Stimulated activated CD8-positive, alpha-beta memory T cell treated with anti-CD3 and anti-CD28 coated beads, Interleukin-15, amount 100 ng/mL, for 4 hours (primary cell): ENCODE measurements at regions not wholly inside any gene's neighbourhood (a gene's known extent, or its start where the extent isn't known, plus 50 kb on each side); places are given as distances from the start of the nearest gene placed in this dataset.
"Not testable (repeated sequence)": the region's sequence is repeated elsewhere in the genome, so short reads cannot be mapped to it uniquely, and the experiment has no call there.

Experiments
- DNase-seq, 2 donors: peaks; one replicate each; pipeline ENCODE4 v3.0.0-alpha.2; 2020; ENCODE audit warnings: low read depth in 2 of 2

- no peak for DNase-seq
Observed at GRCh38 chr22:19661156-19661555, 53.1 kb upstream of the SEPTIN5 start.

- not testable (repeated sequence) for DNase-seq
Observed at GRCh38 chr22:19662049-19662684, 52.1 kb upstream of the SEPTIN5 start.

GRCh38 chr22:19663286-19663815 is 51.0 kb upstream of the SEPTIN5 start:
- DNase-seq, result no peak

GRCh38 chr22:19663821-19664355 is 50.4 kb upstream of the SEPTIN5 start:
- DNase-seq, result no peak

DNA sequence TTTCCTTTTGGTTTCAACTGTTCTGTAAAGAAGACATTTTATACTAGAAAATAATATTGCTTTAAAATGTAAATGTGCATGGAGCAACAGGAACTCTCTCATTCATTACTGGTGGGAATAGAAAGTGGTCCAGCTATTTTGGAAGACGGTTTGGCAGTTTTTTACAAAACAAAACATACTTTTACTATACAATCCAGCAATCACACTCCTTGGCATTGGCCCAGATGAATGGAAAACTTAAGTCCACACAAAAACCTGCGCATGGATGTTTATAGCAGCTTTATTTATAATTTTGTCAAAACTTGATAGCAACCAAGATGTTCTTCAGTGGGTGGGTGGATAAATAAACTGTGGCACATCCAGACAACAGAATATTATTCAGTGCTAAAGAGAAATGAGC is 49.9 kb upstream of the SEPTIN5 start:
- no peak for DNase-seq
